NB4 (cell line): ENCODE measurements at regions not wholly inside any gene's neighbourhood (a gene's known extent, or its start where the extent isn't known, plus 50 kb on each side); places are given as distances from the start of the nearest gene placed in this dataset.

ENCODE experiments used
- DNase-seq: peaks from one replicate; pipeline ENCODE4 v3.0.0; 2010; ENCODE audit warnings: low read depth
- H3K4me3 ChIP-seq: one replicate; pipeline ENCODE4 v1.5.1; 2011; ENCODE audit warnings: mild to moderate bottlenecking, low read depth, low read length, moderate library complexity
- MAX ChIP-seq: IDR thresholded peaks from 2 replicates; pipeline ENCODE4 v1.6.1; 2011; ENCODE audit warnings: low read depth, low read length
- MYC ChIP-seq: IDR thresholded peaks from 2 replicates; pipeline ENCODE4 v1.6.1; 2011; ENCODE audit warnings: low read depth, low read length
- POLR2A ChIP-seq: IDR thresholded peaks from 2 replicates; pipeline ENCODE4 v1.6.1; 2011; ENCODE audit warnings: mild to moderate bottlenecking; ENCODE audit not compliant: insufficient read length; ENCODE audit errors: extremely low read depth
- TF ChIP-seq, protein P1 (sequence below): IDR thresholded peaks from one replicate; pipeline ENCODE4 v1.5.1; 2012; ENCODE audit warnings: low read depth, low read length

DNA sequence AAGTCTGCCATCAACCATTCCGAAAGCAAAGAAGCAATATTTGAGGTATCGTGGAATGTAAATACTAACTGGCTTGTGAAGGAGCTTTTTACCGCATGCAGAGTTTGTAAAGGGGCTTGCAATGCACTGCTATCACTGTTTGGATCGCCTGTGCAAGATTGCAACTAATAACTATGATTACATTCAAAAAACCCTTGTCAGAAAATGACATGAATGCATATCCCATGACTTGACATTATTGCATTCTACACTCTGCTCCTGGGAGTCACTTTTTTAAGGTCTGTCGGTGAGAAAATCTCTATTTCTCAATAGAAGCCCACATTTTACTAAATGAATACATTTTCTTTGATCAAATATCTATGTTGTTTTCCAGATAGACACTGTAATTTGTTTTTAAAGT, 335.4 kb upstream of the SPTLC3 start:
- no peak overlapping the region for H3K4me3 ChIP-seq
- TF ChIP-seq MAX = no peak
- TF ChIP-seq, protein P1, sequence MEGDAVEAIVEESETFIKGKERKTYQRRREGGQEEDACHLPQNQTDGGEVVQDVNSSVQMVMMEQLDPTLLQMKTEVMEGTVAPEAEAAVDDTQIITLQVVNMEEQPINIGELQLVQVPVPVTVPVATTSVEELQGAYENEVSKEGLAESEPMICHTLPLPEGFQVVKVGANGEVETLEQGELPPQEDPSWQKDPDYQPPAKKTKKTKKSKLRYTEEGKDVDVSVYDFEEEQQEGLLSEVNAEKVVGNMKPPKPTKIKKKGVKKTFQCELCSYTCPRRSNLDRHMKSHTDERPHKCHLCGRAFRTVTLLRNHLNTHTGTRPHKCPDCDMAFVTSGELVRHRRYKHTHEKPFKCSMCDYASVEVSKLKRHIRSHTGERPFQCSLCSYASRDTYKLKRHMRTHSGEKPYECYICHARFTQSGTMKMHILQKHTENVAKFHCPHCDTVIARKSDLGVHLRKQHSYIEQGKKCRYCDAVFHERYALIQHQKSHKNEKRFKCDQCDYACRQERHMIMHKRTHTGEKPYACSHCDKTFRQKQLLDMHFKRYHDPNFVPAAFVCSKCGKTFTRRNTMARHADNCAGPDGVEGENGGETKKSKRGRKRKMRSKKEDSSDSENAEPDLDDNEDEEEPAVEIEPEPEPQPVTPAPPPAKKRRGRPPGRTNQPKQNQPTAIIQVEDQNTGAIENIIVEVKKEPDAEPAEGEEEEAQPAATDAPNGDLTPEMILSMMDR = no peak
- TF ChIP-seq POLR2A = no peak
- no peak for TF ChIP-seq MYC
- no peak for DNase-seq

- H3K4me3 ChIP-seq = no peak overlapping the region
- DNase-seq = no peak
- no peak for TF ChIP-seq MAX
These were observed 330.8 kb upstream of the SPTLC3 start for GRCh38 chr20:12677925-12678324.

DNA sequence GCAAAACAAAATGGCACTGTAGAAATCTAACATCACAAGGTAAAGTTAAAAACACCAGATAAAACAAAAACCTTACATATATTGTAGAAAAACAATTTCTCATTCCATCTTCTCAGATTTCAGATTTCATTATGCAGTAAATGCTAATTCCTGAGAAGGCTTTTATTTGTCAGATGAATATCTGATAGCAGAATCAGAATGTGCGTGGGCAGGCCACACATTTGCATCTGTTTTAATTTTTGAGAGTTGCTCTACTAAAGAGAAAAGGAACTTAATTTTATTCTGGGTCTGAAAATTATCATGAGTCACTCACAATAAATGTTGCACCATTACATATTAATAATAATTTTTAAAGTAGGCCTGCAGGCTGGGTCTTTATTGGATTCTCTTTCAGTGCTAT, 329.3 kb upstream of the SPTLC3 start:
- no peak overlapping the region for H3K4me3 ChIP-seq
- TF ChIP-seq POLR2A (no peak), MAX (no peak), MYC (no peak)
- TF ChIP-seq, protein P1 = no peak
- DNase-seq = no peak

- no peak for DNase-seq
- TF ChIP-seq MAX (no peak), POLR2A (no peak), MYC (no peak)
- TF ChIP-seq, protein P1 = no peak
- no peak overlapping the region for H3K4me3 ChIP-seq
These were observed 326.2 kb upstream of the SPTLC3 start for GRCh38 chr20:12682613-12683012.

DNA sequence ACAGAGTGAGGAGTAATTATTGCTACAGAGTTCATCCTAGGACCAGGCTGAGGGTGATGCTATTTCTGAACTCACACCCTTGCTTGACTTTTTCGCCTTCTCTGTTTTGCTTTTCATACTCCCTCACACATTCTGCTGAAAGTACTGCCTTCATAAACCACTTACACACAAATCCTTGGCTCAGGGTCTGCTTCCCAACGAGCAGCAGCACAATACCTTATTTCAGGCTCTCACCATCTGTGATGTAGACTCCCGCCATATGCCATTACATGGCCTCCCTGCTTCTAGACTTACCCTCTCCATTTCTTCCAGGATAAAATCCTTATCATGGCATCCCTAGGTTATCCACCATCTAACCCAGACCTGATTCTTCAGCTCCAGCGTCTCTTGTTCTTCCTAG, 321.3 kb upstream of the SPTLC3 start:
- no peak for TF ChIP-seq POLR2A
- TF ChIP-seq, protein P1 = no peak
- TF ChIP-seq MYC = no peak
- no peak for TF ChIP-seq MAX
- H3K4me3 ChIP-seq = no peak overlapping the region
- no peak for DNase-seq

GRCh38 chr20:12695937-12696336, 312.8 kb upstream of the SPTLC3 start:
- TF ChIP-seq MAX = no peak
- TF ChIP-seq MYC = no peak
- TF ChIP-seq, protein P1 = no peak
- TF ChIP-seq POLR2A = no peak
- DNase-seq = no peak

More at GRCh38 chr20:12695937-12696336, 312.8 kb upstream of the SPTLC3 start:
- H3K4me3 ChIP-seq = no peak overlapping the region
